GM20431 (cell line): ENCODE measurements at regions not wholly inside any gene's neighbourhood (a gene's known extent, or its start where the extent isn't known, plus 50 kb on each side); places are given as distances from the start of the nearest gene placed in this dataset.
"Not testable (repeated sequence)": the region's sequence is repeated elsewhere in the genome, so short reads cannot be mapped to it uniquely, and the experiment has no call there.

Experiments used
- in situ Hi-C: fragments of 300-500 bp; cut with MseI, MboI; formaldehyde crosslinking; loops from one replicate; pipeline ENCODE4 v1.15.0; 2020; ENCODE audit warnings: low sequenced_read_pairs; ENCODE audit not compliant: unreplicated experiment

GRCh38 chr7:131052285-131052904 lies 275.3 kb upstream of the MKLN1 start:
- in situ Hi-C loops = no loop called here

GRCh38 chr7:131056007-131056406 lies 271.7 kb upstream of the MKLN1 start:
- in situ Hi-C loops = no loop called here

GRCh38 chr7:131057015-131057793 lies 270.5 kb upstream of the MKLN1 start:
- in situ Hi-C loops = no loop called here

- in situ Hi-C loops = no loop called here
Observed at GRCh38 chr7:131057794-131058070, 269.9 kb upstream of the MKLN1 start.

- in situ Hi-C loops = not testable (repeated sequence)
Observed at GRCh38 chr7:131058561-131059288, 269.0 kb upstream of the MKLN1 start.

- in situ Hi-C loops = not testable (repeated sequence)
Observed at GRCh38 chr7:131059401-131059800, 268.3 kb upstream of the MKLN1 start.

GRCh38 chr7:131061158-131061557 lies 266.5 kb upstream of the MKLN1 start:
- in situ Hi-C loops = loop anchor here (10.0 kb wide), 1 partner anchor 244 kb away; no protein-coding TSS in a partner anchor

- in situ Hi-C loops = loop anchor here (10.0 kb wide), 1 partner anchor 243 kb away; no protein-coding TSS in a partner anchor
Observed at GRCh38 chr7:131061818-131062217, 265.9 kb upstream of the MKLN1 start.

- in situ Hi-C loops = loop anchor here (10.0 kb wide), 1 partner anchor 238 kb away; no protein-coding TSS in a partner anchor
Observed at GRCh38 chr7:131066635-131067034, 261.0 kb upstream of the MKLN1 start.

GRCh38 chr7:131067220-131067619 lies 260.5 kb upstream of the MKLN1 start:
- in situ Hi-C loops = loop anchor here (10.0 kb wide), 1 partner anchor 238 kb away; no protein-coding TSS in a partner anchor

GRCh38 chr7:131068604-131069021 lies 259.1 kb upstream of the MKLN1 start:
- in situ Hi-C loops = loop anchor here (10.0 kb wide), 1 partner anchor 236 kb away; no protein-coding TSS in a partner anchor

GRCh38 chr7:131071786-131072504 lies 255.7 kb upstream of the MKLN1 start:
- in situ Hi-C loops = no loop called here

GRCh38 chr7:131072505-131073091 lies 255.1 kb upstream of the MKLN1 start:
- in situ Hi-C loops = no loop called here

GRCh38 chr7:131074043-131074442 lies 253.6 kb upstream of the MKLN1 start:
- in situ Hi-C loops = no loop called here

GRCh38 chr7:131074585-131074984 lies 253.1 kb upstream of the MKLN1 start:
- in situ Hi-C loops = no loop called here

- in situ Hi-C loops = no loop called here
Observed at GRCh38 chr7:131075406-131075805, 252.3 kb upstream of the MKLN1 start.

- in situ Hi-C loops = no loop called here
Observed at GRCh38 chr7:131076032-131076431, 251.6 kb upstream of the MKLN1 start.

- in situ Hi-C loops = no loop called here
Observed at GRCh38 chr7:131076711-131077181, 250.9 kb upstream of the MKLN1 start.

GRCh38 chr7:131077735-131078134 lies 249.9 kb upstream of the MKLN1 start:
- in situ Hi-C loops = no loop called here

- in situ Hi-C loops = no loop called here
Observed at GRCh38 chr7:131080754-131081153, 246.9 kb upstream of the MKLN1 start.
